ENCODE measurements at regions not wholly inside any gene's neighbourhood (a gene's known extent, or its start where the extent isn't known, plus 50 kb on each side); places are given as distances from the start of the nearest gene placed in this dataset.

- TF ChIP-seq CTCF (IDR thresholded peaks at IDR 0.05) (no peak), POLR2AphosphoS5 (IDR thresholded peaks at IDR 0.05) (no peak), POLR2A (IDR thresholded peaks at IDR 0.05) (no peak)
Observed at GRCh38 chr9:90311811-90312210, 330.8 kb downstream of the DIRAS2 start.

Data from upper lobe of left lung (tissue), 4 donors.